SK-MEL-5 (cell line): ENCODE measurements at regions not wholly inside any gene's neighbourhood (a gene's known extent, or its start where the extent isn't known, plus 50 kb on each side); places are given as distances from the start of the nearest gene placed in this dataset.

Source experiments
- DNase-seq: peaks from one replicate; pipeline ENCODE4 v3.0.0-alpha.2; 2016; ENCODE audit warnings: low read depth, low spot score
- in situ Hi-C: cut with HindIII; loops from 2 replicates; pipeline ENCODE4 v1.10.0; 2016; ENCODE audit warnings: low sequenced_read_pairs, high pct_unique_total_duplicates, low pct_unique_long_range_greater_than_20kb

DNA sequence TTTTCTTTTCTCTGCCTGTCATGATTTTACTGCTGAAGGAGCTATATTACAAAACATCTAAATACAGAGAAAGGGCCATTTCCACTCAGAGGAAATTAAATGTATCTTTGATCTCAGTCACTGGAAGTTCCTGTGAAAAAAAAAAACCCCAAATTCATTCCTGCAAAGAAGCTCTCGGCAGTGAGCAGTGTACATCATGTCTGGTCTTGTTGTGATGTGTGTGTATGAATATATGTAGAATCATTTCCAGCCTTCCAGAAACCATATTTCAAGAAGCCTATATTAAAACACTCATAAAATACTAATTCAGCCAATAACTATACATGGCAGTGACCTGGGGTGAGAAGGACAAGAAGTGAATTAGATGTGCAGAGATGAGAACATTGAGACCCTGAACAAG is 393.2 kb upstream of the TENM4 start:
- in situ Hi-C loops = no loop called here
- DNase-seq = no peak

DNA sequence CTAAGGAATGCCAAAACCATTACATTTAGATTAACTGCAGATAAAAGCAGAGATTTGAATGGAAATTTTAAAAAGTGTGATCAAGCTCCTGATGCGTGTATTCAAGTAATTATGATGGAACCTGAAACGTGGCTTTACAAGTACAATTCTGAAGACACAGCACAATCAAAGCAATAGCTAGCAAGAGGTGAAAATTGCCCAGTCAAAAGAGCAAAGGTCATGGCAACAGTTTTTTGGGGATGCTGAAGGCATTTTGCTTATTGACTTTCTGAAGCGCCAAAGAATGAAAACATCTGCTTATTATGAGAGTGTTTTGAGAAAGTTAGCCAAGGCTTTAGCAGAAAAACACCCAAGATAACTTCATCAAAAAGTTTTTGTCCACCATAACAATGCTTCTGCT is 389.6 kb upstream of the TENM4 start:
- in situ Hi-C loops = no loop called here
- no peak for DNase-seq

DNA sequence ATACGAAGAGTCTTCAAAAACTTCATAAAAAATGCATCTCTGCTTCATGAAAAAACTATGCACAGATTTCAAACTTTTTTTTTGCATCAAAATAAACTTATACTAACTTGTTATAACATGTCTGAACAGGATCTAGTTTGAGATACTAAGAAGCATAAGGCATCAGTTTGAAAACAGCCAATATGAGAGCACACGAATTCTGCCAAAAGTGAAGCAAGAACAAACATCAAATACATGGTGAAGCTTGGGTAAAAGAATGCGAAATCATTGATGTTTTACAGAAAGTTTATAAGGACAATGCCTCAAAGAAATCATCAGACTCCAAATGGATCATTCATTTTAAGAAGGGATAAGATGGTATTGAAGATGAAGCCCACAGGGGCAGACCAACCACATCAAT is 389.1 kb upstream of the TENM4 start:
- DNase-seq = no peak

DNA sequence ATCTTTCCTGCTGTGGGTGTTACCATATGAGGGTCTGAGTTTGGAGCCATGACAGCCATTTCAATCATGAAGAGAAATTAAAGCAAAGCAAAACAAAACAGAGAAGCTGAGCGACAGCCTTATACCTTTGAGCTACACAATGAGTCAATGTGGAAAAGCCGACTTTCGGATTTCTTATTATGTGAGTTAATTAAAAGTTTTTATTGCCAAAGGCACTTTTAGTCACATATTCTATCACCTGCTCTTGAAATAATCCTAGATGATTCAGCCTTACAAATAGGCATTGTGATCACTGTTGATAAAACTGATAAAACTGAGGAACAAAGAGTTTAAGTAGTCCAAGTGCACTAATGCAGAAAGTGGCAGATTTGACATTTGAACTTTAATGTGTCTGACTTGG is 381.9 kb upstream of the TENM4 start:
- in situ Hi-C loops = no loop called here
- DNase-seq = no peak

More for the DNA sequence above, 389.1 kb upstream of the TENM4 start:
- in situ Hi-C loops = no loop called here

DNA sequence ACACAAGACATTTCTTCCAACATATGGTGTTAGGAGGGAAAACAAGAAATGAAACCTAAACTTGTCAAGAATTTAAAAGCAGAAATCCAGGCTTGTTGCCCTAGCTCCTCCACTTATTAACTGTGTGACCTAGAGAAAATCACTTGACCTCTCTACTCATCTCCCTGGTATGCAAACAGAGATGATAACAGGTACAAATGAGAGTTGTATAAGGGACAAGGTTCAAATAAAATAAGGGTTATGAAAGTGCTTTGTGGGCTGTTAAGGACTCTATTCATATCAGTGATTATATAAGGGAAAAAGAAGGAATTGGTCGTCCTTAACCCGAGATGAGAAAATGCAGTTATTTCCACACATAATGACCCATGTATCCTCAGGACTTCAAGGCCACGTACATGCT is 372.7 kb upstream of the TENM4 start:
- DNase-seq = no peak
- in situ Hi-C loops = no loop called here

DNA sequence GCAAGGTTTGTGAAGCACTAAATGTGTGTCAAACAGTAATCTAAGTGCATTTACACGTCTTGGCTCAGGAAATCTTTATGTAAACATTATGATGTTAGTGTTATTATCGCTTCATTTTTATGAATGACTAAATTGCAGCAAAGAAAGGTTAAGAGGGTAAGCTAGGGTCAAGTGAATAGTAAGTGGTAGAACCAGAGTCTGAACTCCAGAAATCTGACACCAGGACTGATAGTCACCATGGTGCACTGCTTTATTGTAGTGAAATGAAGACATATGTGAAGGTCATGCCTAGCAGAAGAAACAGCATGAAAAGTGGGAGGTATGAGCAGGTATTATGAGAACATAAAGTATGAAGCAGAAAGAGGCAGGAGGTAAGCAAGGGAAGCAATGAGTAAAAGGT is 368.7 kb upstream of the TENM4 start:
- DNase-seq = no peak
- in situ Hi-C loops = no loop called here

DNA sequence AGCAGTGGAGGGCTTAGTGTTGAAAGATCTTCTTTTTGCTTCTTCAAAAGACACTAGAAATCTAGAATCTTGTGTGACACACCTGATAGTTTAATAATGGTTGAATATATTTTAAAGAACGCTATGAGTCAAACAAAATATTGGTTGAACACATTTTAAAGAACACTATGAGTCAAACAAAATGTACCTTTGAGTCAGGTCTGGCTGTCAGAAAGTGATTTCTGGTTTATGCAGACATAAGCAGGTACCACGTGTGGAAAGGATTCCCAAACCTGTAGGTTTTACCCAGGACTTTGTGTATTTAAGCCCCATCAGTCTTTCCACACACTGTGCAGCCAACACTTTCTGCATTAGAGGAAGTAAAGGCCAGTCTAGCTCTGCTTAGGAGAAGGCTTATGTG is 366.7 kb upstream of the TENM4 start:
- no peak for DNase-seq

DNA sequence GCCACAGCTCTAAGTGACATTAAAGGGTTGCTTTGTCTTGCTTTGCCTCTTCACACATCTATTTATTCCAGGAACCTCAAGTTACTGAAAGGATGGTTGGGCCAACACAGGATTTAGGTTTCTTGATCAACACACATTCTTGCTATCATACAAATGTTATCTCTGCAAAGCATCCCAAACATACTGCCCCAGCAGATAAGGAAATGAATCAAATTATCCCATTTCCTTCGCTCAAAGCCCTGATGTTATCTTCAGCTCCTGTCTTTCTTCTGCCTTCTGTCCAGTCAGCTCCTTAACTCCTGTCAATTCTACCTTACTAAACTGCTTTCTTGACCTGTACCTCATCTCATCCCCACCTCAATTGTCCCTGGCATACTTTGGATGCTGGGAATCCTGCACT is 355.9 kb upstream of the TENM4 start:
- in situ Hi-C loops = no loop called here
- DNase-seq = no peak

More for the DNA sequence above, 366.7 kb upstream of the TENM4 start:
- in situ Hi-C loops = no loop called here

DNA sequence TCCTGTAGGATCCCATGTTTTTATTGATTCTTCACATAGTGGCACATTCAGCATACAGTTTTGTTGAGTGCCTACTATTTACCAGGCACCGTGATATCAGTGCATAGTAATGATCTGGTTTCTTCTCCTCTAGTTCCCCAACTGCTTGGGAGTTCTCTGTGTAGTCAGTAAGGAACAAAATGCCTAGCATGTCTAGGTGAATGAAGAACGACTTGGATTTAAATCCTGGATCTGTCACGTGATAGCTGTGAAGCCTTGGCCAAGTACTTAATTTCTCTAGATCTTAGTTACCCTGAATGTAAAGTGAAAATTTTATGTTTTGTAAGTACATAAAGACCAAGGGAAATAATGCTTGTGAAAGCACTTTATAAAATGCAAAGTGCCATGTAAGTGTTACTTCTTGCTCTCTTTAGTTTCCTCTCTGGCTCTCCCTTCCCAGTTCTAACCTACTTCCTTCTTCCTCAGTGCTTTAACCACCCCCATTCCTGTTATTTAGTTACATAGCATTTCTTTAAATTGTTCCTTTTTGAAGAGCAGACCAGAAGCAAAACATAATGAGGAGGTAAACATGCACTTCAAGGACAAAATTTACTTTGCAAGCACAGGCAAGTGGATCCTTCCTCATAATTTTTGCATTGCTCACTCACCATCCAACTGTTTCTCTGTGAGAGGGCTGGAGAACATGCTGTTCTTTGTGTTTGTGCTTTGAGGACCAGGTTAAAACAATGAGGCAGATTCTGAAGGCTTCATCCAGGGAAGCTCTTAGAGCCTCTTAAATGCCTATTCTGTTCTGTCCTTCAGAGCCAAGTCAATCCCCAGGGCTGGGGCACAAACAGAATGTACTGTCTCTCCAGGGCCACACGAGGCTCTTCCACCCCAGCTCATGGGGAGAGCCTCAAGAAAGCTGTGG is 353.9 kb upstream of the TENM4 start:
- in situ Hi-C loops = no loop called here
- DNase-seq = no peak

DNA sequence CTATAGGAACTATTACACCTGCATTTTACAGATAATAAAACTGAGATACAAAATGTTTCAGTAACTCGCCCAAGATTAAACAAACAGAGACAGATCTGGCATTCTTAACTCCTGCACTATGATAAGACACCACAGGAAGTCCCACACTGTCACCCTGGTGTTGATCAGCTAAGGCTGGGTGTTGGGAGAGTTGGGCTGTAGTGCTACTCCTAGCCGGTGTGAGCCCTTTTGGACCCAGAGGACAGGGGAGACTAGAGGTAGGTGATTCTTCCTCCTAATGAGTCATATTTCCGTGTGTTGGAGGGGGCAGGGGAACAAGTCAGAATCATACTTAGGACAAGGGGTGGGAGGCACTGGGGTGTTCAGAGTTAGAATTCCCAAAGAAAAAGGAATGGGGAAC is 353.2 kb upstream of the TENM4 start:
- no peak for DNase-seq
- in situ Hi-C loops = no loop called here

DNA sequence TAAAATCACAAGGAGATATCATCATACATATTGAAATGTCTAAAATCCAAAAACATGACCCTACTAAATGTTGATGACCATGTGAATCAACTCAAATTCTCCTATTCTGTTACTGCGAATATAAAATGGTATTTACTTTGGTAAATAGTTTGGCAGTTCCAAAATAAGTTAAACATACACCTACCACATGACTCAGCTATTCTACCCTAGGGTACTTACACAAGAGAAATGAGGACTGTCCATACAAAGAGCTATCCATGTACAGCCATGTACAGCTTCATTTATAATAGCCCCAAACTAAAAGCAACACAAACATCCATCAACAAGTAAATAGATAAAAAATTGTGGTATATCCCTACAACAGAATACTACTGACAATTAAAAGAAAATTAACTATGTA is 346.1 kb upstream of the TENM4 start:
- no peak for DNase-seq
- in situ Hi-C loops = no loop called here

DNA sequence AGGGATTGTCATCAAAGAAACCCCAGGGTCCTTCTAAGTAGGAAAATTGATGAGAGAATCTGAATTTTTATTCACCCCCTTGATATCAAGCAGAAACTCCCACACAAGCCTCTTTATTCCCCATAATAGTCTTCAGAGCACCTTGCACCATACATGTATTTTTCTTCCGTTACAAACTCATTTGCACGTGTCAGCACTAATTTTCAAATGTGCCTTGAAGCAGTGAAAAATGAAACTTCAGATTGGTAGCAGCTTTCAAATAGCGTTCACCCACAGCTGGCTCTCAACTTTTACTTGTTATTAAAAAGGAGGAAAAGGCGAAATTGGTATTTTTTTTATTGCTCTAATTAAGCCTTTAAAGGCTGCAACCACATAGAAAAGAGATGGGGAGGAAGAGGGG is 343.0 kb upstream of the TENM4 start:
- in situ Hi-C loops = no loop called here
- no peak for DNase-seq

DNA sequence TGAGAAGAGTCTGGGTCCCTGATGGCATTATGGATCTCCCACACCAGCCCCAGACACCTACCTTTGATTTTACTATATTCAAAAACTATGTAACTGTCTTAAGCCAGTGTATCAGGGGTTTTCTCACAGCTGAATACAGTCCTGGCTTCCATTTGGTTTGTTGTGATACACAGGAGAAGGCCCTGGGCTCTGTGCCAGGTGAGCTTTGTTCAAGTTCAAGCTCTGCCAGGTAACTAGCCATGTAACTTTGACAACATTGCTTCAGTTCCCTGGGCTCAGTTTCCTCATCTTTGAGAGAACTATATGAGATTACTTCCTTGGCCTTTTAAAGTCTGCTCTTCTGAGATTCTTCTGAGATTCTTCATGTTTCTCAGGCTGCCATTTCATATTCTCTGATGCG is 327.5 kb upstream of the TENM4 start:
- in situ Hi-C loops = no loop called here
- DNase-seq = no peak

DNA sequence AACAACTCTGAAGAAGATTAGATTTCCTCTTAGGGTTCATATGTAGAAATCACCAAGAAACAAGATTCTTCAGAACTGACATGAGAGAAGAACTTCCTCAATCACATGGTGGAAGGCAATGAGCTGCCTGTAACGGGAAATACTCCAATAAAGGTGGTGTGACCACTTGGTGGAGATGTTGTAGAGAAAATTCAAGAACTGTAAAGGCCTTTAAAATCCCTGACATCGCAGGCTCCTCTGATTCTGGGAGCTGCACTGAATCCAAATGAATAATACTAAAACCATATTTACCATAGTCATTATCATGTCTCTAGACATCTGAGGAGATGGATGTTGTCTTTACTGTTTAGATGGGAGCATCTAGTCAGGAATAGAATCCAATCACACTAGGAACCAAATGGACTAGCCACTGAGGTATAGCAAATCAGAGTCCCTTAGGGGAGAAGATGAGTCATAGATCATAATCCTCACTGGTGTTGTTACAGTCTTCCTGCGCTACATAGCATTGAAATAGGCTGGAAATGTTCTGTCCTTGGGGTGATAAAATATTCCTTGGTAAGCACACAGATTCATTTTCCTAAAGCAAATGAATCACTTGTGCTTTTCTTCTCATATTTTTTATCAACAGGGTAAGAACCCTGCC is 321.6 kb upstream of the TENM4 start:
- peak; percentile 5 for DNase-seq

DNA sequence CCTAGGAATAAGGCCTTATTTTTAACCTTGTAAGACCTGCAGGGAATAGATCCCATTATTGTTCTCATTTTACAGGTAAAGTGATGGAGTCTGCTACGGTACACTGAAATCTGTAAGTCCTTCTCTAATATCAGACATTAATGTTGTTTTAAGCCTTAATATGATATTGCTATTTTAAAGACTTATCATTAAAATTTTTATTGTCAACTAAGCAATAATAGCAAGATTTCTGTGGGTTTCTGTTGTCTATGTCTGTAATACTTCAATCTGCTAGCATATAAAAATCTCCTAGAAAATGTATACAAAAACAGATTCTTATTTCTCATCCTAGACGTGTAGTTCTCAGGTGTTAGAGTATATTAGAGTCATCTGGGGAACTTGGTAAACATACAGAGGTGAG is 317.5 kb upstream of the TENM4 start:
- in situ Hi-C loops = no loop called here
- no peak for DNase-seq

More for the DNA sequence above, 321.6 kb upstream of the TENM4 start:
- in situ Hi-C loops = no loop called here

DNA sequence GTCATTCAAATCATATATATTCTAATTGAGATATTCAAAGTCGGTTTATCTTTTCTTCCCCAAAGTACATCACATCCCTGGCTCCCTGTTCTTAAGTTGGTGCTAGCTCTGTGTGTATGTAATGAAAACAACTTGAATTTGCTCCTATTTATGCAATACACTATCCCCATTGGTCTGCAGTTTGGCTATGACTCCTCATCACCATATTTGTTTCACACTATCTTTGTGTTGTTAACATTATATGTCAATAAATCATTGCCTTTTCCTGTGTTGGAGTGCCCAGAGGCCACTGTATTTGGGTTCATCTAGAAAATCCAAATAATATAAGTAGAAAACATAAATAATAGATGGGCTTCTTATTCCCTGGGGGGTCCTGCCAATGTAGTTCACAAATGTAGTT is 306.6 kb upstream of the TENM4 start:
- in situ Hi-C loops = no loop called here
- no peak for DNase-seq

DNA sequence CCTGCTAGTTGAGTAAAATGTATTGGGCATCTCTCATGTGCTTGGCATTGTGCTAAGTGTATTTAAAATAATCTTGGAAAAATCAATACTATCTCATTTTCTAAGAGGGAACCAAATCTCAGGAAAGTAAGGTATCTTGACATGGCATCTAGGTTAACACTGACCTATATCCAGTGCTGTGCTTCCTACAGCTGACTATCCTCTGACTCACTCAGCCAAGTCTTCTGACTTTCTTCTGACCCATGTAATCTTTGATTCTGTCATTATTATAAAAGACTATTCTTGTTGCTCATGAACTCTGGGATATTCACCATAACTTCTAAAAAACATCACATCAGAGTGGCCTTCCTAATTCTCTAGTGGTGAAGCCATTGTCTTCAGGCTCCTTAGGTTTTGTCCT is 304.1 kb upstream of the TENM4 start:
- in situ Hi-C loops = no loop called here
- DNase-seq = no peak

DNA sequence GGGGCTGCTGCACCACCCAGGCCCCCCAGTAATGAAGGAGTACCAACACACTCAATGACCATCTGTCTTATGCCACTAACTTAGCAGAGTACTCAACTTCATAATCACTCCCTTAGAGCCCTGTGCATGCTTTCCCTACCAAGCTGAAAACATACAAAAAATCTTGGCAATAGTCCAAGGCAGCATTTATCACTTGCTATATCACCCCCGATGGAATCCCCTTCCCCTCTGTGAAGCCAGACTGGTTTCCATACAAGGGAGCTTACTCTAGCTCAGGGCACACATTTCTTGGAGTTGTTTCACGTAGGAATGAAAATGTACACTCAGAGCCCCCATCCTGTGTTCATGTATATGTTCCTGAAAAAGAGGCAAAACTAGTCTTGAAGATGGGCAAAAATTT is 301.3 kb upstream of the TENM4 start:
- DNase-seq = no peak
- in situ Hi-C loops = no loop called here

DNA sequence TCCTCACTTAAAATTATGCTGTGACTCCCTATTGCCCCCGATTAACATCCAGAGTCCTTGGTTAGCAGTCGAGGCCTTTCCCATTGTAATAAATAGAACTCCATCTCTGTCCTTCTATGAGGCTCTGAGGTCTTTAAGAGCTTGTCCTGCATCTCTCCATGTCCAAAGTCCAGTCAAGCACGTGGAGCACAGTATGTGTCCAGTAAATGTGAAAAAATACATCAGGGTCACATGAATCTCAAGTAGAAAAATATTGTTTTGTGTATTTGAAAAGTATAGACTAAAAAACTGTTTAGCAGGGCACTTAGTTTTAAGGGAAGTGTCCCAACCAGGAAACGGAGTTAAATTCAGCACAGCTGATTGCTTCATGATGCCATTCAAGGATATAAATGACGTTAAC is 298.8 kb upstream of the TENM4 start:
- no peak for DNase-seq
- in situ Hi-C loops = no loop called here
